ENCODE measurements at regions not wholly inside any gene's neighbourhood (a gene's known extent, or its start where the extent isn't known, plus 50 kb on each side); places are given as distances from the start of the nearest gene placed in this dataset.

DNA sequence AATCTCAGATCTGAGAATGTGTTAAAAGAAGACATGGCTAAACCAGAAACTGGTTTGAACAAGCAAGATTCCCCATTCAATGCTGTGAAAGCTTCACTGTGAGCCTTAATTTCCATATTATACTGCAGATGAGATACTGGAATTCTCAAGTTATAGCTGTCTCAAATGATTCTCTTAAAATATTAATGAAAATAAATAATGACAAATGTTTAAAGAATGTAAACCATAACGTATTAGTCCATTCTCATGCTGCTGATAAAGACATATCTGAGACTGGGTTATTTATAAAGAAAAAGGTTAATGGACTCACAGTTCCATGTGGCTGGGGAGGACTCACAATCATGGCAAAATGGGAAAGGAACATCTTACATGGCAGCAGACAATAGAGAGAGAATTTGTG, 667.8 kb downstream of the SLITRK1 start:
- no peak for TF ChIP-seq POLR2AphosphoS5 (IDR thresholded peaks at IDR 0.05)
- TF ChIP-seq, protein P1, sequence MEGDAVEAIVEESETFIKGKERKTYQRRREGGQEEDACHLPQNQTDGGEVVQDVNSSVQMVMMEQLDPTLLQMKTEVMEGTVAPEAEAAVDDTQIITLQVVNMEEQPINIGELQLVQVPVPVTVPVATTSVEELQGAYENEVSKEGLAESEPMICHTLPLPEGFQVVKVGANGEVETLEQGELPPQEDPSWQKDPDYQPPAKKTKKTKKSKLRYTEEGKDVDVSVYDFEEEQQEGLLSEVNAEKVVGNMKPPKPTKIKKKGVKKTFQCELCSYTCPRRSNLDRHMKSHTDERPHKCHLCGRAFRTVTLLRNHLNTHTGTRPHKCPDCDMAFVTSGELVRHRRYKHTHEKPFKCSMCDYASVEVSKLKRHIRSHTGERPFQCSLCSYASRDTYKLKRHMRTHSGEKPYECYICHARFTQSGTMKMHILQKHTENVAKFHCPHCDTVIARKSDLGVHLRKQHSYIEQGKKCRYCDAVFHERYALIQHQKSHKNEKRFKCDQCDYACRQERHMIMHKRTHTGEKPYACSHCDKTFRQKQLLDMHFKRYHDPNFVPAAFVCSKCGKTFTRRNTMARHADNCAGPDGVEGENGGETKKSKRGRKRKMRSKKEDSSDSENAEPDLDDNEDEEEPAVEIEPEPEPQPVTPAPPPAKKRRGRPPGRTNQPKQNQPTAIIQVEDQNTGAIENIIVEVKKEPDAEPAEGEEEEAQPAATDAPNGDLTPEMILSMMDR (IDR thresholded peaks at IDR 0.05; ENCODE audit: poor library complexity, severe bottlenecking): no peak
- no peak for TF ChIP-seq EP300 (conservative IDR thresholded peaks at IDR 0.05; ENCODE audit: poor library complexity, severe bottlenecking)
- no peak for TF ChIP-seq EZH2 (IDR thresholded peaks at IDR 0.05; ENCODE audit: borderline replicate concordance, insufficient read depth, low read length, poor library complexity, severe bottlenecking)
- no peak for TF ChIP-seq MXI1 (conservative IDR thresholded peaks at IDR 0.05; ENCODE audit: poor library complexity, severe bottlenecking)
